Activated CD8-positive, alpha-beta memory T cell treated with anti-CD3 and anti-CD28 coated beads, Interleukin-2, amount 50 U/mL, for 1 hour (primary cell): ENCODE measurements at regions not wholly inside any gene's neighbourhood (a gene's known extent, or its start where the extent isn't known, plus 50 kb on each side); places are given as distances from the start of the nearest gene placed in this dataset.
"Not testable (repeated sequence)": the region's sequence is repeated elsewhere in the genome, so short reads cannot be mapped to it uniquely, and the experiment has no call there.

ENCODE experiments used
- DNase-seq: peaks from one replicate; pipeline ENCODE4 v3.0.0-alpha.2; 2020; ENCODE audit errors: extremely low read depth

GRCh38 chr14:101634850-101635748, 73.8 kb downstream of the DIO3 start:
- DNase-seq, result no peak

DNA sequence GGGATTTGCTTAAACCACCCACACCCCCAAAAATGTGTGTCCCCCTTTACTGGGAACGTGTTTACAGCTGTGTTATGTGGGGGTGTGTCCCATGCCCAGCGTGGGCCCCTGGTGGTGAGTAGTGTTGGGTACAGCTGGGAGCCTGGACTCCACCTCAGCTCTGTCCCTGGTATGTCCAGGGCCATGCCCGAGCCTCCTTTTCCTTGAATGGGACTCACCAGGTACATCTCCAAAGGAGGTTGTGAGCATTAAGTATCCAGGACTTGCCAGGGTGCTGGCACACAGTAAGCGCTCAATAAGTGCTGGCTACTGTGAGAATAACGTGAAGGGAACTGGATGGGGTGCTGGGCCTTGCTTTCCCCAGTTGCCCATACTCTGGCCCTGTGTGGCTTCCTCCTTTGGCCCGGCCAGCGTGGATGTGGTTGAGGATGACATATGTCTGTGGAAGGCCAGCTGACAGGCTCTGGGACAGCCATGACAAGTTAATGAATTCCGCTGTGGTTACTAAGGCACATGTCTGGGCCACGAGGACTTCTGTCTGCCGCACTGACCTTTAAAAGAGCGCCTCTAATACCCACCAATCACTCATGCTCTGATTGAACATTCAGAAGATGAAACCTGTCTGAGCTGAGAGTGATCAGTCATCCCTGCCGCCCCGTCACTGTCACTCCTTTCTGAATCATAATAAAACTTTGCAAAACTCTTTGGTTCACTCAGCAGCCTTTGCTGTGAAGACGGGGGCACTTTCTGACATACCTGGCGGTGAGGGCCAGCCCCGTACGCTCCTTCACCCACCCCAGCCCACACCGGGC, 74.7 kb downstream of the DIO3 start:
- no peak for DNase-seq

GRCh38 chr14:101639241-101639833, 78.0 kb downstream of the DIO3 start:
- no peak for DNase-seq

DNA sequence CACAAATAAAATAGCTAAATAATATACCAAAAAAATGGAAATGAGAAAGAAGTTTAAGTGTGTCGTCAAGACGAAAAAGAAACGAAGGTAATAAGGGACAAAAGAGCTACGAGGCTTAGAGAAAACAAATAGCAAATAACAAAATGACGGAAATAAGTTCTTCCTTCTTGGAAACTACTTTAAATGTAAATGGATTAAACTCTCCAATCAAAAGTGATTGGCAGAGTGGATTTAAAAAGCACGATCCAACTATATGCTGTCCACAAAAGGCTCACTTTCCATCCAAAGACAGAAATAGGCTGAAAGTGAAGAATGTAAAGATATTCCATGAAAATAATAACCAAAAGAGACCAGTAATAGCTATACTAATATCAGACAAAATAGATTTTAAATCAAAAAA, 82.4 kb downstream of the DIO3 start:
- DNase-seq, result no peak

GRCh38 chr14:101654051-101654450, 92.8 kb downstream of the DIO3 start:
- no peak for DNase-seq

DNA sequence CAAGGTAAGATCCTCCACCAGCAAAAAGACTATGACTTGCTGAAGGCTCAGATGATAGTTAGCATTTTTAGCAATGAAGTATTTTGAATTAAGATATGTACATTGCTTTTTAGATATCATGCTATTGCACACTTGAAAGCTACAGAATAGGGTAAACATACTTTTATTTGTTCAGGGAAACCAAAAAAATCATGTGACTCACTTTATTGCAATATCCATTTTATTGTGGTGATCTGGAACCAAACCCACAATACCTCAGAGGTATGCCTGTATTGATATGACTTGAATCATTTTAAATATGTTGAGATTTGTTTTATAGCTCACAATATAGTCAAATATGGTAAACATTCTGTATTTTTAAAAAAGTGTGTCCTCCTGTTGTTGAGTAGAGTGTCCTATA, 96.1 kb downstream of the DIO3 start:
- DNase-seq, result no peak

DNA sequence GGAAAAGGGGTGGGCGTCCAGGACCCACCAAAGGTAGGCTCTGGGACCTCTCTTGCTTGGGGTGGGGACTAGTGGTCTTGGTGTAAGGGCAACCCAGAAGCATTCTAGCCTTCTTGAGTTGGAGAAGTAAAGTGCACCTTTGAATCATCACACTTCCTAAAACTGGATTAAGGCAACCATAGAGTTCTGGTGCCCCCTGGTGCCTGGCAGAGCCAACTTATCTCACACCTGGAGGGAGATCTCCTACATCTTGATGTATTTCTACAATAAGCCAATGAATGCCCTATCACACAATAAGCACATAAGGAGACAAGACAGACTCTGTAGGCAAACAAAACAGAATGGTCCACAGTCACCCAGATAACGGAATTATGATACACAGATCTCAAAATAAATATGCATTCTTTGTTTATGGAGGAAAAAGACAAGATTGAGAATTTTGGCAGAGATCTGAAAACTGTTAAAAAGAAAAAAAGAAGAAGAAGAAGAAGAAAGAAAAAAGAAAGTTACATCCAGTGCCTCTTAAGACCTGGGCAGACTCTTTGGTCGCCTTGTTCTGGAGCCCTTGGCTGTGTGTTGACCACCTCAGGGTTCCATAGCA, 95.9 kb upstream of the PPP2R5C start:
- no peak for DNase-seq

DNA sequence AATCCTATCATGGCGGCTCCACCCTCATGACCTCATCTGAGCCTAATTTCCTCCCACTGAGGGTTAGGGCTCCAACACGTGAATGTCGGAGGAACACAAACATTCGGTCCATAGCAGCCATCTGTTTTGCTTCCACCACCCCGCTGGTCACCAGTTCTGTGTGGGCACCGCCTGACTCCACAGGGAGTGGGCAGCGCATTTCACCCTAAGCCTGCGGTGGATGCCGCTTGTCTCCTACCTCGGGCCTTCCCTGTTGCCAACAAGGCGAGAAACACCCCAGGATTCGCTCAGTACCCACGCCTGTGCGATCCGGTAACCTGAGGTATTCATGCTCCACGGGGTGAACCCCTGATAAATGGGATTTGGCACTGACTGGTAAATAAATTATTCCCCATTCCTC, 95.2 kb upstream of the PPP2R5C start:
- no peak for DNase-seq

GRCh38 chr14:101669629-101670028, 91.9 kb upstream of the PPP2R5C start:
- DNase-seq, result no peak

DNA sequence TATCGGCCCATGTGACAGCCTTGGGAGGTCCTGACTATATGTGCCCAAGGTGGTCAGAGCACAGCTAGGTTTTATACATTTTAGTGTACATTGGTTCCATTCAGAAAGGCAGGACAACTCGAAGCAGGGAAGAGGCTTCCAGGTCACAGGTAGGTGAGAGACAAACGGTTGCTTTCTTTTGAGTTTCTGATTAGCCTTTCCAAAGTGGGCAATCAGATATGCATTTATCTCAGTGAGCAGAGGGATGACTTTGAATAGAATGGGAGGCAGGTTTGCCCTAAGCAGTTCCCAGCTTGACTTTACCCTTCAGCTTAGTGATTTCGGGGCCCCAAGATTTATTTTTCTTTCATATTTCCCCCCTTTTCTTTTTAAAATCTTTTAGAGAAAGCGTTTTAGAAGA, 87.6 kb upstream of the PPP2R5C start:
- no peak for DNase-seq

GRCh38 chr14:101675835-101676234, 85.7 kb upstream of the PPP2R5C start:
- DNase-seq, result not testable (repeated sequence)

- DNase-seq, result not testable (repeated sequence)
These were observed 83.6 kb upstream of the PPP2R5C start for GRCh38 chr14:101677912-101678327.

GRCh38 chr14:101681795-101682194, 79.7 kb upstream of the PPP2R5C start:
- DNase-seq, result no peak

DNA sequence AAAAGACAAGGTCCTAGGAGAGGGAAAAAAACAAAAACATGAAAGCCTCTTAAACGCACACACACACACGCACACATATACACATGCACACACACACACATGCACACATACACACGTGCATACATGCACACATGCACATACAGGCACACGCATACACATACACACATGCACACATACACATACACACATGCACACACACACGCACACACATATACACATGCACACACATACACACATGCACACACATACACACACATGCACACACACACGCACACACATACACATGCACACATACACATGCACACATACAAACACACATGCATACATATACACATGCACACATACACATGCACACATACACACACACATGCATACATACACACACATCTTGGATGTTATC, 78.1 kb upstream of the PPP2R5C start:
- DNase-seq, result no peak

DNA sequence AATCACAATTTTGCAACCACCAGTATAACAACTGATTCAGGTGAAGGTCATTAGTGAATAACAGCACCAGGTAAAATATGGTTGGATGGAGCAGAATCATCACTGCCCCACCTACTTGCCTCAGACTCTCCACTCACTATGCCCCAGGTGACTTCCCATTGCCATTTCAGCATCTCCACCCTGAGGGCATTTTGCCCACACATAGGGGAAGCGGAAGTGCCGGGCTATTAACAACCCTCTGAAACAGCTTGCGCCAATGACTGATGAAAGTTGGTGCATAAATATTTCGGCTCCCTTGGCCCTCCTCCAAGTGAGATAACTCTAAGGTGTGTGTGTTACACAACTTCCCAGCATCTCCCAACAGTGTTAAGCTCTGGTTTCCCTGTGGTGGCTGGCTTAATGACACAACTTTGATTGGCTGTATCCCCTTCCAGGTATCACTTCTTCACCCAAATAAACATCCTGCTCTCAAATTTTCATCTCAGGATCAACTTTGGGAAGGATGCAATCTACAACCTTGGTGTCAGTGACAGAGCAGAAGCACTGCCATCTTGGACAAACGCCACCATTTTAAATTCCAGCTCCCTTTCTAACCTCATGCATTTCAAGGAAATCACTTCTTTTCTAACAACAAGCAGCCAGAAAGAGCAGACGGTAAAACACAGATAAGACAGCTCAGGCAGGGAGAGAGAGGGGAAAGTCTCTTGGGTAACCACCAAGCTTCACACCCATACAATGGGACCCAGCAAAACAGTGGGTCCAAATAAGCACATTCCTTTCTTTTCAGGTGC, 73.6 kb upstream of the PPP2R5C start:
- DNase-seq, result no peak

- DNase-seq, result no peak
These were observed 72.4 kb upstream of the PPP2R5C start for GRCh38 chr14:101689039-101689501.

GRCh38 chr14:101689966-101690365, 71.5 kb upstream of the PPP2R5C start:
- not testable (repeated sequence) for DNase-seq

- DNase-seq, result no peak
These were observed 65.8 kb upstream of the PPP2R5C start for GRCh38 chr14:101695659-101696058.

GRCh38 chr14:101704140-101704539, 57.4 kb upstream of the PPP2R5C start:
- DNase-seq, result no peak

DNA sequence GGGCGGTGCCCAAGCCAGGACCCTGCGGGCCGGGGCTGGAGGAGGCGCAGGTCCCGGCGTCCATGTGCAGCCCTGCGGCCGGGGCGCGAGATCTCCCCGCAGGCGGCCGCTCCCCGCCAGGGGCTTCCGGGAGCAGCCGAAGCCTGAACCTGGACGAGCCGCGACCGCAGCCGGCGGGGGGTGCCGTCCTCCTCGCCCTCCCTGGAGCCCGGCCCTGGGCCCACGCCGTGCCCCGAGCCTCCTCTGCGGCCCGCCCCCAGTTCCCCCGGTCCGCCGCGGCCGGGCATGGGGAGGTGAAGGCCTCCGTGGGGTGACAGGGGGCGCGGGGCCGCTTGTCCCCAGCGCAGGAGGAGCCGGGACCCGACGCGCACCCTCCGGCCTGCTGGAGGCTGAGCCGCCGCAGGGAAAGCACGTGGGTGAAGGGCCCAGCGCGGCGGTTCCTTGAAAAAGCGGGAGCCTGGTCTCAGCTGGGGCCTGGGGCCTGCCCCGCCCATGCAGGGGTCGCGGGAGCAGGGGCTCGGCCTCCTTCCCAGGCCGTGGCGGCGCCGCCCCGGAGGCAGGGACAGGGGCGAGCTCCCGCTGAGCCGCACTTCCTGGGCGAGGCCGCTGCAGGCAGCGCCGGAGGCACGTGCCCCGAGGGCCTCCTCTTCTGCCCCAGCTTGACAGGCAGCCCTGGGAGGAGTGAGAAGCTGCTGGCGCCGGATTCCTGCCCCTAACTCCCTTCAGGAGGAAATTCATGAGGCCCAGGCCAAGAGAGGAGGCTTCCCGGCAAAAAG, 55.6 kb upstream of the PPP2R5C start:
- DNase-seq, result no peak
